ENCODE measurements at regions not wholly inside any gene's neighbourhood (a gene's known extent, or its start where the extent isn't known, plus 50 kb on each side); places are given as distances from the start of the nearest gene placed in this dataset.
"Not testable (repeated sequence)": the region's sequence is repeated elsewhere in the genome, so short reads cannot be mapped to it uniquely, and the experiment has no call there.

- not testable (repeated sequence) for TF ChIP-seq CTCF, POLR2A (IDR thresholded peaks at IDR 0.05)
Observed at GRCh38 chr3:159886530-159886929, 102.1 kb upstream of the IL12A start.
